IPS-18a (cell line): ENCODE measurements at regions not wholly inside any gene's neighbourhood (a gene's known extent, or its start where the extent isn't known, plus 50 kb on each side); places are given as distances from the start of the nearest gene placed in this dataset.

Experiments used
- H3K27ac ChIP-seq: one replicate; pipeline ENCODE4 v1.5.1; 2013; ENCODE audit warnings: low read length
- H3K27me3 ChIP-seq: one replicate; pipeline ENCODE4 v1.6.1; 2013; ENCODE audit warnings: mild to moderate bottlenecking, low read length; ENCODE audit not compliant: control insufficient read depth, insufficient read depth
- H3K36me3 ChIP-seq: one replicate; pipeline ENCODE4 v1.6.1; 2013; ENCODE audit warnings: low read depth, low read length; ENCODE audit not compliant: control insufficient read depth
- H3K4me1 ChIP-seq: one replicate; pipeline ENCODE4 v1.6.1; 2013; ENCODE audit warnings: low read depth, low read length; ENCODE audit not compliant: control insufficient read depth
- H3K4me3 ChIP-seq: one replicate; pipeline ENCODE4 v1.5.1; 2013; ENCODE audit warnings: low read length
- H3K9ac ChIP-seq: one replicate; pipeline ENCODE4 v1.6.1; 2013; ENCODE audit warnings: mild to moderate bottlenecking, low read length, moderate library complexity
- H3K9me3 ChIP-seq: one replicate; pipeline ENCODE4 v1.6.1; 2013; ENCODE audit warnings: low read depth, low read length; ENCODE audit not compliant: control insufficient read depth

- Histone ChIP-seq H3K4me3 (no peak overlapping the region), H3K27ac (no peak overlapping the region), H3K9me3 (no peaks in the 10 kb centered on the region), H3K4me1 (no peaks in the 10 kb centered on the region), H3K9ac (no peak overlapping the region), H3K27me3 (no peaks in the 10 kb centered on the region), H3K36me3 (no peaks in the 10 kb centered on the region)
Measured at GRCh38 chr22:48906216-48906835, 921.3 kb downstream of the BRD1 start.

GRCh38 chr22:48905206-48905975 lies 922.3 kb downstream of the BRD1 start:
- Histone ChIP-seq H3K4me3 (no peak overlapping the region), H3K27ac (no peak overlapping the region), H3K9ac (no peak overlapping the region), H3K36me3 (no peaks in the 10 kb centered on the region), H3K4me1 (no peaks in the 10 kb centered on the region), H3K27me3 (no peaks in the 10 kb centered on the region), H3K9me3 (no peaks in the 10 kb centered on the region)

GRCh38 chr22:48902983-48903650 lies 924.6 kb downstream of the BRD1 start:
- Histone ChIP-seq H3K36me3 (no peaks in the 10 kb centered on the region), H3K9me3 (no peaks in the 10 kb centered on the region), H3K27ac (no peak overlapping the region), H3K4me3 (no peak overlapping the region), H3K9ac (no peak overlapping the region), H3K4me1 (no peaks in the 10 kb centered on the region), H3K27me3 (no peaks in the 10 kb centered on the region)

GRCh38 chr22:48902001-48902869 lies 925.4 kb downstream of the BRD1 start:
- no peak overlapping the region for H3K4me3 ChIP-seq
- no peak overlapping the region for H3K9ac ChIP-seq
- H3K27me3 ChIP-seq = no peaks in the 10 kb centered on the region
- no peaks in the 10 kb centered on the region for H3K4me1 ChIP-seq
- no peaks in the 10 kb centered on the region for H3K36me3 ChIP-seq
- H3K27ac ChIP-seq = no peak overlapping the region
- no peaks in the 10 kb centered on the region for H3K9me3 ChIP-seq

GRCh38 chr22:48901324-48901723 lies 926.3 kb downstream of the BRD1 start:
- Histone ChIP-seq H3K27me3 (no peaks in the 10 kb centered on the region), H3K9me3 (no peaks in the 10 kb centered on the region), H3K4me3 (no peak overlapping the region), H3K36me3 (no peaks in the 10 kb centered on the region), H3K27ac (no peak overlapping the region), H3K4me1 (no peaks in the 10 kb centered on the region), H3K9ac (no peak overlapping the region)

GRCh38 chr22:48900626-48901025 lies 927.0 kb downstream of the BRD1 start:
- Histone ChIP-seq H3K36me3 (no peaks in the 10 kb centered on the region), H3K4me3 (no peak overlapping the region), H3K9ac (no peak overlapping the region), H3K4me1 (no peaks in the 10 kb centered on the region), H3K27ac (no peak overlapping the region), H3K27me3 (no peaks in the 10 kb centered on the region), H3K9me3 (no peaks in the 10 kb centered on the region)

GRCh38 chr22:48900327-48900597 lies 927.4 kb downstream of the BRD1 start:
- Histone ChIP-seq H3K4me3 (no peak overlapping the region), H3K27me3 (no peaks in the 10 kb centered on the region), H3K4me1 (no peaks in the 10 kb centered on the region), H3K9ac (no peak overlapping the region), H3K36me3 (no peaks in the 10 kb centered on the region), H3K9me3 (no peaks in the 10 kb centered on the region), H3K27ac (no peak overlapping the region)

GRCh38 chr22:48899523-48900326 lies 927.9 kb downstream of the BRD1 start:
- Histone ChIP-seq H3K36me3 (no peaks in the 10 kb centered on the region), H3K27me3 (no peaks in the 10 kb centered on the region), H3K4me3 (no peak overlapping the region), H3K9ac (no peak overlapping the region), H3K27ac (no peak overlapping the region), H3K4me1 (no peaks in the 10 kb centered on the region), H3K9me3 (no peaks in the 10 kb centered on the region)

GRCh38 chr22:48898524-48899250 lies 929.0 kb downstream of the BRD1 start:
- Histone ChIP-seq H3K4me3 (no peak overlapping the region), H3K9me3 (no peaks in the 10 kb centered on the region), H3K27me3 (no peaks in the 10 kb centered on the region), H3K9ac (no peak overlapping the region), H3K36me3 (no peaks in the 10 kb centered on the region), H3K4me1 (no peaks in the 10 kb centered on the region), H3K27ac (no peak overlapping the region)

GRCh38 chr22:48897645-48898370 lies 929.9 kb downstream of the BRD1 start:
- Histone ChIP-seq H3K9ac (no peak overlapping the region), H3K4me3 (no peak overlapping the region), H3K4me1 (no peaks in the 10 kb centered on the region), H3K27ac (no peak overlapping the region), H3K27me3 (no peaks in the 10 kb centered on the region), H3K9me3 (no peaks in the 10 kb centered on the region), H3K36me3 (no peaks in the 10 kb centered on the region)
